ENCODE measurements at regions not wholly inside any gene's neighbourhood (a gene's known extent, or its start where the extent isn't known, plus 50 kb on each side); places are given as distances from the start of the nearest gene placed in this dataset.

GRCh38 chr14:54173802-54174201, 217.2 kb upstream of the BMP4 start:
- DNase-seq = no peak

- DNase-seq = no peak
Observed at GRCh38 chr14:54174457-54174856, 217.8 kb upstream of the BMP4 start.

GRCh38 chr14:54175298-54175942, 218.8 kb upstream of the BMP4 start:
- peak in 38 of 56 donors; percentile 1 to 77 (median 15) for DNase-seq

GRCh38 chr14:54177019-54177418, 219.8 kb upstream of the CDKN3 start:
- no peak for DNase-seq

GRCh38 chr14:54177641-54178621, 218.9 kb upstream of the CDKN3 start:
- no peak for DNase-seq

GRCh38 chr14:54182419-54183045, 214.3 kb upstream of the CDKN3 start:
- no peak for DNase-seq

GRCh38 chr14:54186821-54187763, 209.7 kb upstream of the CDKN3 start:
- no peak for DNase-seq

GRCh38 chr14:54188064-54188666, 208.6 kb upstream of the CDKN3 start:
- DNase-seq = no peak

- no peak for DNase-seq
Observed at GRCh38 chr14:54189333-54189732, 207.5 kb upstream of the CDKN3 start.

- no peak for DNase-seq
Observed at GRCh38 chr14:54189748-54190354, 207.0 kb upstream of the CDKN3 start.

GRCh38 chr14:54191846-54192245, 205.0 kb upstream of the CDKN3 start:
- DNase-seq = no peak

GRCh38 chr14:54192610-54193009, 204.2 kb upstream of the CDKN3 start:
- no peak for DNase-seq

GRCh38 chr14:54193871-54194270, 202.9 kb upstream of the CDKN3 start:
- DNase-seq = no peak

- no peak for DNase-seq
Observed at GRCh38 chr14:54194501-54194900, 202.3 kb upstream of the CDKN3 start.

GRCh38 chr14:54197369-54197768, 199.4 kb upstream of the CDKN3 start:
- no peak for DNase-seq

- DNase-seq = no peak
Observed at GRCh38 chr14:54200726-54201125, 196.1 kb upstream of the CDKN3 start.

- no peak for DNase-seq
Observed at GRCh38 chr14:54202288-54202687, 194.5 kb upstream of the CDKN3 start.

- DNase-seq = peak in 1 of 56 donors; percentile 6
Observed at GRCh38 chr14:54206516-54206915, 190.3 kb upstream of the CDKN3 start.

GRCh38 chr14:54207075-54207474, 189.7 kb upstream of the CDKN3 start:
- DNase-seq = no peak
